ENCODE measurements at regions not wholly inside any gene's neighbourhood (a gene's known extent, or its start where the extent isn't known, plus 50 kb on each side); places are given as distances from the start of the nearest gene placed in this dataset.
"Not testable (repeated sequence)": the region's sequence is repeated elsewhere in the genome, so short reads cannot be mapped to it uniquely, and the experiment has no call there.

GRCh38 chr4:158958489-158959270 is 144.2 kb upstream of the RAPGEF2 start:
- no peak for DNase-seq

DNA sequence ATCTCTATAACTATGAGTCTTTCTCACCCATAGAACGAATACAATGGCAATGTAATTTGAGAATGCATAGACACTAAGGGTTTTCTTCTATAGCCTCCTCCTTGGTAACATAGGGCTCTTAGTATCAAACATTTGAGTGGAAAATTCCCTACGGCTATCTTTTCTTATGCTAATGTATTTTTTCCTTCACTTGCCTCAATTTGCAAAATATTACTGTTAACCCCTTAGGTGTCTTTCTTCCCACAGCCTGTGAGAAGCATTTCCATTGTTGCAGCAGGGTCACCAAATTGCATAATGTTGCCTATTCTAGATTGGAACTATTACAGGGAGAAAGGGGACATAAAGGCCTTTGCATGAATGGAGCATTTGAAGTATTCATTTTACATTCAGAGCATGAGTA is 140.5 kb upstream of the RAPGEF2 start:
- no peak for DNase-seq

- not testable (repeated sequence) for DNase-seq
Measured at GRCh38 chr4:158963282-158963681, 139.6 kb upstream of the RAPGEF2 start.

- DNase-seq: no peak
Measured at GRCh38 chr4:158964114-158964727, 138.7 kb upstream of the RAPGEF2 start.

GRCh38 chr4:158964728-158965124 is 138.2 kb upstream of the RAPGEF2 start:
- DNase-seq: no peak

DNA sequence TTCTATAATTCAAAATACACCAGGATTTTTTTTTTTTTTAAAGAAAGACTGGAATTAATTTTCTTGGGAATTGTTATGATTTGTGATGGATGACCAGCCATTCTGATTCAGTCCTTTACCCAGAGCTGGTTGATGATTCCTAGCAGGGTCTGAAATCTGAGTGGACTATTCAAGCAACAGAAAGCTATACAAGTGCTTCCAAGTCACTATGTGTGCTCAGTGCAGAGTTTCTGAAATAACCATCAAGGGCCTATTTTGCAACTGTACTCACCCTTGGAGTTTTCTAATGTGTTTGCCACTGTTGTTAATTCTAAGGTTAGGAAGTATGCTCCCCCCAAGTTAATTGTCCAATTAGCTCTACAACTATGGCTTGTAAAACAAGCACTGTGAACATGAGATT is 137.7 kb upstream of the RAPGEF2 start:
- DNase-seq: no peak

- DNase-seq: no peak
Measured at GRCh38 chr4:158966091-158966490, 136.8 kb upstream of the RAPGEF2 start.

- DNase-seq: no peak
Measured at GRCh38 chr4:158968961-158969360, 133.9 kb upstream of the RAPGEF2 start.

- no peak for DNase-seq
Measured at GRCh38 chr4:158970812-158971211, 132.1 kb upstream of the RAPGEF2 start.

- not testable (repeated sequence) for DNase-seq
Measured at GRCh38 chr4:158974438-158974837, 128.4 kb upstream of the RAPGEF2 start.

DNA sequence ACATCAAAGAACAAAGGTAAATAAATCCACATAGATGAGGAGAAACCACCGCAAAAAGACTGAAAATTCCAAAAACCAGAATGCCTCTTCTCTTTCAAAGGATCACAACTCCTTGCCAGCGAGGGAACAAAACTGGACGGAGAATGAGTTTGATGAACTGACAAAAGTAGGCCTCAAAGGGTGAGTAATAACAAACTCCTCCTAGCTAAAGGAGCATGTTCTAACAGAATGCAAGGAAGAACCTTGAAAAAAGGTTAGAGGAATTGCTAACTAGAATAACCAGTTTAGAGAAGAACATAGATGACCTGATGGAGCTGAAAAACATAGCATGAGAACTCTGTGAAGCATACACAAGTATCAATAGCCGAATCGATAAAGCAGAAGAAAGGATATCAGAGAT is 122.2 kb upstream of the RAPGEF2 start:
- not testable (repeated sequence) for DNase-seq

DNA sequence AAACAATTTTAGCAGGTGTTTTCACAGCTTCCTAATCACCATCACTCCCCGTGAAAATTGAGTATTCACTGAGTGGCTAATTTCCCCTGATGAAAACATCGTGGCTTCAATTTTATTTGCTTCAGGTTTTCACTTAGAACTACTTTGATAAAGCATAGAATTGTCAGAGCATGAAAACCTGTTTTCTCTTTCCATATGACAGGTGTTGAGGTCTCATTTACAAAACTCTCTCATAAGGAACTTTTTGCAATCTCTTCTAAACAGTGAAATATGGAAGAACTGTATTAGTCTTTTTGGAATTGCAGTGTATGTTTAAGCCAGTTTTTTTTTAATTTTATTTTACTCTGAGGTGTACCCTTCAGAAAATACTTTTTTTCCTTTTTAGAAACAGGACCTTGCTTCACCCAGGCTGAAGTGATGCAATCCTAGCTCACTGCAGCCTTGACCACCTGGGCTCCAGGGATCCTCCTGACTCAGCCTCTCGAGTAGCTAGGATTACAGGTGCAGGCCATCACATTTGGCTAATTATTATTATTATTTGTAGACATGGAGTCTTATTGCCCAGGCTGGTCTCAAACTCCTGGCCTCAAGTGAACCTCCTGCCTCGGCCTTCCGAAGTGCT is 111.2 kb upstream of the RAPGEF2 start:
- no peak for DNase-seq

- DNase-seq: no peak
Measured at GRCh38 chr4:158993891-158994290, 109.0 kb upstream of the RAPGEF2 start.

GRCh38 chr4:158995040-158995439 is 107.8 kb upstream of the RAPGEF2 start:
- DNase-seq: no peak

- DNase-seq: no peak
Measured at GRCh38 chr4:158995965-158996364, 106.9 kb upstream of the RAPGEF2 start.

DNA sequence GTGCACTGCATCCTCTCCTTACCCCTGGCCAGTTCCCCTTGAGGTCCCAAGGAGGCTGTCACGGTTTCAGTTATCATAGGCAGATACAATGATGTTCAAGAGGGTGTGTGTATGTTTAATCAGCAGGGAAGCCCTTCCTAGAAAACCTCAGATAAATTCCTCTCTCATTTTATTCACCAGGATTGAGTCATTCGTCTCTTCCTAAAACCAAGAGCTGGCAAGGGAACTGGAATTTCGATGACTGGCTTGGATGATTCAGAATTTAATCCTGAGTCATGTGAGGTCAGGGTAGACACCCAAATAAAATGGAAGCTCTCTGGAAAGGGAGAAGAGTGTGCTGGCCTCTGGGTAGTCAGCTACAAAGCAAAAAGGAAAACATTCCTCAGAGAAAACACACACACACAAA is 106.2 kb upstream of the RAPGEF2 start:
- peak; percentile 90 for DNase-seq

DNA sequence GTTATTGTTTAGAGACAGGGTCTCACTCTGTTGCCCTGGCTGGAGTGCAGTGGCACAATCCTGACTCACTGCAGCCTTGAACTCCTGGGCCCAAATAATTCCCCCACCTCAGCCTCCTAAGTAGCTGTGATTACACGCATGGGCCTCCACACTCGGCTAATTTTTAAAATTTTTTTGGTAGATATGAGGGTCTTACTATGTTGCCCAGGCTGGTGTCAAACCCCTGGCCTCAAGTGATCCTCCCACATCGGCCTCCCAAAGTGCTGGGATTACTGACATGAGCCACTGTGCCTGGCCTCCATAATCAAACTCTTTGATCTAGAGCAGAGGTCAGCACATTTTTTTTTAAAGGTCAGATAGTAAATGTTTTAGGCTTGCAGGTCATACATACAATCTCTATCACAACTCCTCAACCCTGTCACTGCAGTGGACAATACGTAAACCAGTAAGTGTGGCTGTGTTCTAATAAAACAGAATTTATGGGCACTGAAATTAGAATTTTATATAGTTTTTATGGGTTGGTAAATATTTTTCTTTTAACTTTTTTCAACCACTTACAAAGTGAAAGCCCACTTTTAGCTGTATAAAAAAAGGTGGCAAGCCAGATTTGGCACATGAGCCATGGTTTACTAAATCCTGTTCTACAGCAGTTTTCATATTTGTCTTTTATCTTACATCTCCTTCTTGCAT is 105.1 kb upstream of the RAPGEF2 start:
- no peak for DNase-seq

- no peak for DNase-seq
Measured at GRCh38 chr4:158998624-158999023, 104.3 kb upstream of the RAPGEF2 start.

DNA sequence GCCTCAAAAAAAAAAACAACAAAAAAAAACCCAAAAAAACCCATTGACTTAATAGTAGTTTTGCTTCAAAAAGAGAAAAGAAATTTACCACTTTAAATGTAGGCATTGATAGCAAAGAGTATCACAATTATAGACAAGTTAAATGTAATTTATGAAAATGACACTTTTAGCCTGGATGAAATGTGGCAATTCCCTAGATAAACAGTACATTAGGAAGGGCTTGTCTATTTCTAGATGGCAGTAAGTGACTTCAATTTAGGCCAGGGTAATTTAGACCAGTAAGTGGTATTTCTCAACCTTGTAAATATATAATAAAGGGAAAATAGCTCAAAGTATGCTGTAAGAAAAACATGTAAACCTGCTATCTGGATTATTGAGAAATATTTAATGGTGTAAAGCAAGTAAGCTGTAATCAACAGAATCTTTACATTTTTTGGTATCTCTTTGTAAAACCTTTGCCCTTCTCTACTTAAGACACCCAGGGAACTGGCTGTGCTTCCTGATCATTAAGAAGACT is 103.7 kb upstream of the RAPGEF2 start:
- DNase-seq: no peak

DNA sequence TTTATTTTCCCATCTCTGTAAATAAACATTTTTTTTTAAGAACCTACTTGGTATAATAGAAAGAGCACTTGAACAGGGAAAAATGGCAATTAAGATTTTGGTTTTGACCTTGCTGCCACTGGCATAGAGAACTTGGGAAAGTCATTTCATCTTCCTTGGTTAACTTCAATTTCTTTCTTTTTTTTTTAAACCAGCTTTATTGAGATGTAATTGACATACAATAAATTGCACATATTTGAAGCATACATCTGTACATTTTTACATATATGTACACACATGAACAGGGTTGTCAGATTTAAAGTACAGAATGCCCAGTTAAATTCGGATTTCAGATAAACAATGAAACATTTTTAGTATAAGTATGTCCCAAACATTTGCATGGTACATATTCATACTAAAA is 103.0 kb upstream of the RAPGEF2 start:
- no peak for DNase-seq

DNA sequence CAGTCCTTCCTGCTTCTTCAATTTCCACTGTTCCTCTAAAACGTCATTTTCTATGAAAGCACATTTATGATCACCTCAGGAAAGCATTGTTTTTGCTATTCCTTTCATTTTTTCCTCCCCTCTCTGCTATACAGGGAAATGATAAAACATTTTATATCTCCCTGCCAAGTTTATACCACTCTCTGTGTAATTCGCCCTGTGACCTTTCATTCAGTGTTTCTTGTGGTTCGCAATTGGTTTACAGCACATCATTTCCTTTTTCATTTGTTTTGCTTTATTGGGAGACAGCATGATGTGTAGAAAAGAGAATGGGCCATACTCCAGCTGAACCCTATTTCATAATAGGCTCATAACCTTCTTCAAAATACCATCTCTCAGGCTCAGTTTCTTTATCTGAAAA is 99.9 kb upstream of the RAPGEF2 start:
- no peak for DNase-seq

- DNase-seq: no peak
Measured at GRCh38 chr4:159003420-159004253, 99.2 kb upstream of the RAPGEF2 start.
